ENCODE measurements at regions not wholly inside any gene's neighbourhood (a gene's known extent, or its start where the extent isn't known, plus 50 kb on each side); places are given as distances from the start of the nearest gene placed in this dataset.
"Not testable (repeated sequence)": the region's sequence is repeated elsewhere in the genome, so short reads cannot be mapped to it uniquely, and the experiment has no call there.

GRCh38 chr14:89743828-89744227, 210.7 kb downstream of the EFCAB11 start:
- DNase-seq (ENCODE audit: low read depth): no peak

- no peak for DNase-seq (ENCODE audit: low read depth)
Measured at GRCh38 chr14:89740241-89740640, 214.3 kb downstream of the EFCAB11 start.

- no peak for DNase-seq (ENCODE audit: low read depth)
Measured at GRCh38 chr14:89736881-89737280, 217.6 kb downstream of the EFCAB11 start.

GRCh38 chr14:89731396-89731933, 223.1 kb downstream of the EFCAB11 start:
- DNase-seq (ENCODE audit: low read depth): no peak

GRCh38 chr14:89730687-89731086, 223.8 kb downstream of the EFCAB11 start:
- DNase-seq (ENCODE audit: low read depth): no peak

GRCh38 chr14:89728964-89729363, 225.6 kb downstream of the EFCAB11 start:
- DNase-seq (ENCODE audit: low read depth): no peak

GRCh38 chr14:89726226-89726625, 228.3 kb downstream of the EFCAB11 start:
- not testable (repeated sequence) for DNase-seq (ENCODE audit: low read depth)

GRCh38 chr14:89724628-89724960, 229.9 kb downstream of the EFCAB11 start:
- no peak for DNase-seq (ENCODE audit: low read depth)

- no peak for DNase-seq (ENCODE audit: low read depth)
Measured at GRCh38 chr14:89723930-89724627, 230.5 kb downstream of the EFCAB11 start.

GRCh38 chr14:89721956-89722355, 232.6 kb downstream of the EFCAB11 start:
- no peak for DNase-seq (ENCODE audit: low read depth)

- peak; percentile 61 for DNase-seq (ENCODE audit: low read depth)
Measured at GRCh38 chr14:89720741-89721729, 233.5 kb downstream of the EFCAB11 start.

GRCh38 chr14:89720076-89720687, 234.3 kb downstream of the EFCAB11 start:
- DNase-seq (ENCODE audit: low read depth): no peak

- no peak for DNase-seq (ENCODE audit: low read depth)
Measured at GRCh38 chr14:89719366-89720075, 235.0 kb downstream of the EFCAB11 start.

GRCh38 chr14:89708982-89709625, 245.4 kb downstream of the EFCAB11 start:
- no peak for DNase-seq (ENCODE audit: low read depth)

GRCh38 chr14:89707086-89707485, 247.4 kb downstream of the EFCAB11 start:
- DNase-seq (ENCODE audit: low read depth): no peak

- no peak for DNase-seq (ENCODE audit: low read depth)
Measured at GRCh38 chr14:89702876-89703200, 251.7 kb downstream of the EFCAB11 start.

GRCh38 chr14:89702073-89702875, 252.3 kb downstream of the EFCAB11 start:
- DNase-seq (ENCODE audit: low read depth): no peak

GRCh38 chr14:89701211-89702043, 253.1 kb downstream of the EFCAB11 start:
- DNase-seq (ENCODE audit: low read depth): peak; percentile 76

GRCh38 chr14:89700801-89701200, 253.7 kb downstream of the EFCAB11 start:
- no peak for DNase-seq (ENCODE audit: low read depth)

- DNase-seq (ENCODE audit: low read depth): no peak
Measured at GRCh38 chr14:89699071-89699470, 255.5 kb downstream of the EFCAB11 start.

Data from activated T-helper 1 cell treated with Interleukin-2 at 50 U/mL for 16 hours (primary cell).